H9 (cell line): ENCODE measurements at regions not wholly inside any gene's neighbourhood (a gene's known extent, or its start where the extent isn't known, plus 50 kb on each side); places are given as distances from the start of the nearest gene placed in this dataset.

Experiments used
- DNase-seq: peaks from one replicate; pipeline ENCODE4 v3.0.0-alpha.2; 2017
- H2AFZ ChIP-seq: one replicate; pipeline ENCODE4 v1.6.1; 2013; ENCODE audit warnings: mild to moderate bottlenecking, low read length, control low read depth, moderate library complexity
- H2AK5ac ChIP-seq: 2 replicates; pipeline ENCODE4 v1.6.1; 2013; ENCODE audit warnings: low read length, control low read depth, mixed read lengths; ENCODE audit not compliant: insufficient read length
- H2BK120ac ChIP-seq: one replicate; pipeline ENCODE4 v1.6.1; 2013; ENCODE audit warnings: low read depth, mild to moderate bottlenecking, low read length, control low read depth, inconsistent platforms; ENCODE audit not compliant: poor library complexity, severe bottlenecking
- H2BK12ac ChIP-seq: 2 replicates; pipeline ENCODE4 v1.6.1; 2013; ENCODE audit warnings: low read length, control low read depth, mixed read lengths, low read depth; ENCODE audit not compliant: insufficient read length
- H2BK15ac ChIP-seq: 2 replicates; pipeline ENCODE4 v1.6.1; 2013; ENCODE audit warnings: low read depth, low read length, control low read depth
- H2BK20ac ChIP-seq: one replicate; pipeline ENCODE4 v1.6.1; 2013; ENCODE audit warnings: low read depth, mild to moderate bottlenecking, low read length, control low read depth, inconsistent platforms; ENCODE audit not compliant: poor library complexity, severe bottlenecking
- H2BK5ac ChIP-seq: 2 replicates; pipeline ENCODE4 v1.6.1; 2013; ENCODE audit warnings: low read length, control low read depth, mixed read lengths; ENCODE audit not compliant: insufficient read length
- H3K14ac ChIP-seq: 2 replicates; pipeline ENCODE4 v1.6.1; 2013; ENCODE audit warnings: low read length, control low read depth; ENCODE audit not compliant: insufficient read depth
- H3K18ac ChIP-seq: 2 replicates; pipeline ENCODE4 v1.6.1; 2013; ENCODE audit warnings: low read depth, mild to moderate bottlenecking, mixed read lengths, low read length, control low read depth; ENCODE audit not compliant: insufficient read length
- H3K23ac ChIP-seq: 2 replicates; pipeline ENCODE4 v1.6.1; 2013; ENCODE audit warnings: low read length, control low read depth, mixed read lengths, low read depth; ENCODE audit not compliant: insufficient read length
- H3K23me2 ChIP-seq: 2 replicates; pipeline ENCODE4 v1.6.1; 2013; ENCODE audit warnings: low read depth, mild to moderate bottlenecking, mixed read lengths, low read length, control low read depth; ENCODE audit not compliant: insufficient read length, poor library complexity, severe bottlenecking
- H3K27ac ChIP-seq: 2 replicates; pipeline ENCODE4 v1.5.1; 2013; ENCODE audit warnings: low read length, control low read depth, mixed read lengths, low read depth; ENCODE audit not compliant: insufficient read length
- H3K27me3 ChIP-seq: 2 replicates; pipeline ENCODE4 v1.6.1; 2013; ENCODE audit warnings: low read length, control low read depth, inconsistent platforms; ENCODE audit not compliant: insufficient read depth
- H3K4ac ChIP-seq: 2 replicates; pipeline ENCODE4 v1.6.1; 2013; ENCODE audit warnings: low read depth, mild to moderate bottlenecking, control low read depth, inconsistent platforms, low read length, moderate library complexity
- H3K4me1 ChIP-seq: 2 replicates; pipeline ENCODE4 v1.6.1; 2013; ENCODE audit warnings: low read length, control low read depth, inconsistent platforms; ENCODE audit not compliant: insufficient read depth
- H3K4me2 ChIP-seq: 2 replicates; pipeline ENCODE4 v1.6.1; 2013; ENCODE audit warnings: low read length, control low read depth, mixed read lengths; ENCODE audit not compliant: insufficient read length, insufficient read depth
- H3K56ac ChIP-seq: 2 replicates; pipeline ENCODE4 v1.6.1; 2013; ENCODE audit warnings: low read depth, mild to moderate bottlenecking, mixed read lengths, low read length, control low read depth; ENCODE audit not compliant: insufficient read length
- H3K79me1 ChIP-seq: 2 replicates; pipeline ENCODE4 v1.6.1; 2013; ENCODE audit warnings: low read depth, mild to moderate bottlenecking, moderate library complexity, low read length, control low read depth, inconsistent platforms; ENCODE audit not compliant: insufficient read depth, poor library complexity, severe bottlenecking
- H3K79me2 ChIP-seq: 2 replicates; pipeline ENCODE4 v1.6.1; 2013; ENCODE audit warnings: low read length, control low read depth, inconsistent platforms; ENCODE audit not compliant: insufficient read depth
- H3K9ac ChIP-seq: 2 replicates; pipeline ENCODE4 v1.6.1; 2013; ENCODE audit warnings: low read length, control low read depth, mixed read lengths; ENCODE audit not compliant: insufficient read length; ENCODE audit errors: extremely low read depth
- H3K9me3 ChIP-seq: one replicate; pipeline ENCODE4 v1.6.1; 2013; ENCODE audit warnings: low read depth, low read length, inconsistent platforms; ENCODE audit not compliant: control insufficient read depth
- H3T11ph ChIP-seq: one replicate; pipeline ENCODE4 v1.6.1; 2013; ENCODE audit warnings: mild to moderate bottlenecking, low read length, control low read depth, inconsistent platforms
- H4K20me1 ChIP-seq: one replicate; pipeline ENCODE4 v1.6.1; 2013; ENCODE audit not compliant: control insufficient read depth, insufficient read length, insufficient read depth
- H4K5ac ChIP-seq: 2 replicates; pipeline ENCODE4 v1.6.1; 2013; ENCODE audit warnings: low read depth, mild to moderate bottlenecking, mixed read lengths, low read length, control low read depth; ENCODE audit not compliant: insufficient read length
- H4K8ac ChIP-seq: replicated peaks from 2 replicates; pipeline ENCODE4 v1.6.1; 2013; ENCODE audit warnings: low read length, control low read depth, mixed read lengths, low read depth; ENCODE audit not compliant: insufficient read length
- H4K91ac ChIP-seq: 2 replicates; pipeline ENCODE4 v1.6.1; 2013; ENCODE audit warnings: low read depth, mild to moderate bottlenecking, moderate library complexity, mixed read lengths, low read length, control low read depth; ENCODE audit not compliant: insufficient read length
- H3K27ac Mint-ChIP-seq, 3 experiments: 2 replicates in 2 of 3; 3 replicates in 1 of 3; pipeline ENCODE4 v1.8.0; 2020 to 2021; ENCODE audit warnings: mixed read lengths in 3 of 3, mild to moderate bottlenecking in 1 of 3, moderate library complexity in 1 of 3
- H3K27me3 Mint-ChIP-seq: 2 replicates; pipeline ENCODE4 v1.8.0; 2021; ENCODE audit warnings: low read depth, mild to moderate bottlenecking, moderate library complexity, mixed read lengths
- H3K36me3 Mint-ChIP-seq, 3 experiments: 2 replicates in 2 of 3; 3 replicates in 1 of 3; pipeline ENCODE4 v1.8.0; 2020 to 2021; ENCODE audit warnings: low read depth in 3 of 3, mixed read lengths in 3 of 3; ENCODE audit not compliant: insufficient read depth in 1 of 3
- H3K4me1 Mint-ChIP-seq, 2 experiments: 2 replicates each; pipeline ENCODE4 v1.8.0; 2020; ENCODE audit warnings: mixed read lengths in 2 of 2
- H3K4me3 Mint-ChIP-seq, 2 experiments: 2 replicates in 1 of 2; 3 replicates in 1 of 2; pipeline ENCODE4 v1.8.0; 2020 to 2021; ENCODE audit warnings: mild to moderate bottlenecking in 2 of 2, mixed read lengths in 2 of 2, moderate library complexity in 1 of 2
- H3K9me3 Mint-ChIP-seq, 2 experiments: 2 replicates in 1 of 2; 3 replicates in 1 of 2; pipeline ENCODE4 v1.8.0; 2020; ENCODE audit warnings: mild to moderate bottlenecking in 2 of 2, mixed read lengths in 2 of 2, moderate library complexity in 1 of 2
- WGBS: extraction: QIAGEN DNeasy Blood & Tissue Kit; methylation state at CpG from one replicate; pipeline ENCODE4 v1.1.7; 2013; ENCODE audit warnings: missing lambda C conversion rate, low lambda C conversion rate, mixed read lengths; ENCODE audit not compliant: insufficient read length; ENCODE audit errors: extremely low coverage; 5-methylcytosine and 5-hydroxymethylcytosine counted together
- TF ChIP-seq, protein P1 (sequence below): fragments of 200-600 bp; sonication (generic); conservative IDR thresholded peaks from 3 replicates; pipeline ENCODE4 v1.8.0; 2021; ENCODE audit warnings: antibody characterized with exemption, mild to moderate bottlenecking

DNA sequence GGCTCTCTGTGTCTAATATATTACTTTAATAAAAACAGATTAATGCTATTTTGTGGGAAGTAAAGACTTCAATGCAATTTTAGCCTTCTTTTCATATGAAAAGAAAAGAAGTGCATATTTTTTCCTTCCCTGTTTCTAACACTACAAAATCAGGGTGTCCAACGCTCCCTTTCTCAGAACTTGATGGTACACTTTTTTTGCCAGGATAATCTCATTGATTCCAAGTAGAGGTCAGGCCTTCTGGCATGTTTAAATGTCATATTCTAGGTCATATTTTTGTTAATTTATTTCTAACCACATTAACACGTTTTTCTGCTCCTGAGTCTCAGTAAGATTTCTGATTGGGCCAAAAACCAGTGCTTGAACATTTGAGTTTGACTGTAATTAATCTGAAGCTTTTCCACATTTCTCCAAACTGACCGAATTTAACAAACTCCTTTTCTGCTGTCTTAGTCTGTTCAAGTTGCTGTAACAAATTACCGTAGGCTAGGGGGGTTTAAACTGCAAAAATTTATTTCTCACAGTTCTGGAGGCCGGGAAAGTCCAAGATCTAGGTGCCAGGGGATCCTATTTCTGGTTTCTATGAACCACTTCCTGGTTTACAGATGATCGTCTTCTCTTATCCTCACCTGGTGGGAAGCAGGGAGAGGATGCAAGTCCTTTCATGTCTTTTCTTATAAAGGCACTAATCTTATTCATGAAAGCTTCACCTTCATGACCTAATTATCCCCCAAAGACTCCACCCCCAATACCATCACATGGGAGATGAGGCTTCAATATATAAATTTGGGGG lies 63.2 kb upstream of the ELL2 start:
- Histone ChIP-seq H3K27me3 (no peaks in the 10 kb centered on the region), H3K56ac (no peak overlapping the region), H3K79me1 (no peaks in the 10 kb centered on the region), H3K9me3 (no peaks in the 10 kb centered on the region), H2AK5ac (no peak overlapping the region), H3K23ac (no peak overlapping the region), H3K23me2 (no peaks in the 10 kb centered on the region), H3K4ac (no peak overlapping the region), H3T11ph (no peak overlapping the region), H4K91ac (no peak overlapping the region), H3K14ac (no peak overlapping the region), H3K27ac (no peak overlapping the region), H3K4me2 (no peak overlapping the region), H4K5ac (no peak overlapping the region), H2BK20ac (no peak overlapping the region), H3K9ac (no peak overlapping the region), H3K4me1 (no peaks in the 10 kb centered on the region), H3K18ac (no peak overlapping the region), H2BK12ac (no peak overlapping the region), H2BK120ac (no peak overlapping the region), H2BK5ac (no peak overlapping the region), H2AFZ (peak overlapping the region; percentile 50), H4K20me1 (no peaks in the 10 kb centered on the region), H4K8ac (no peak overlapping the region), H2BK15ac (no peak overlapping the region), H3K79me2 (no peaks in the 10 kb centered on the region)
- H3K27me3 Mint-ChIP-seq = no peaks in the 10 kb centered on the region
- peak overlapping the region in 1 of 3 experiments; percentile 25; a peak in 1 of 7 replicates for H3K27ac Mint-ChIP-seq
- H3K36me3 Mint-ChIP-seq = no peaks in the 10 kb centered on the region
- TF ChIP-seq, protein P1, sequence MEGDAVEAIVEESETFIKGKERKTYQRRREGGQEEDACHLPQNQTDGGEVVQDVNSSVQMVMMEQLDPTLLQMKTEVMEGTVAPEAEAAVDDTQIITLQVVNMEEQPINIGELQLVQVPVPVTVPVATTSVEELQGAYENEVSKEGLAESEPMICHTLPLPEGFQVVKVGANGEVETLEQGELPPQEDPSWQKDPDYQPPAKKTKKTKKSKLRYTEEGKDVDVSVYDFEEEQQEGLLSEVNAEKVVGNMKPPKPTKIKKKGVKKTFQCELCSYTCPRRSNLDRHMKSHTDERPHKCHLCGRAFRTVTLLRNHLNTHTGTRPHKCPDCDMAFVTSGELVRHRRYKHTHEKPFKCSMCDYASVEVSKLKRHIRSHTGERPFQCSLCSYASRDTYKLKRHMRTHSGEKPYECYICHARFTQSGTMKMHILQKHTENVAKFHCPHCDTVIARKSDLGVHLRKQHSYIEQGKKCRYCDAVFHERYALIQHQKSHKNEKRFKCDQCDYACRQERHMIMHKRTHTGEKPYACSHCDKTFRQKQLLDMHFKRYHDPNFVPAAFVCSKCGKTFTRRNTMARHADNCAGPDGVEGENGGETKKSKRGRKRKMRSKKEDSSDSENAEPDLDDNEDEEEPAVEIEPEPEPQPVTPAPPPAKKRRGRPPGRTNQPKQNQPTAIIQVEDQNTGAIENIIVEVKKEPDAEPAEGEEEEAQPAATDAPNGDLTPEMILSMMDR = no peak
- H3K4me3 Mint-ChIP-seq = no peak overlapping the region
- DNase-seq = no peak
- no CpG with 5 or more reads among the region's 6 CpGs for WGBS
- H3K9me3 Mint-ChIP-seq = 0 out of 5 replicates have a peak, but pooled peaks cover 0 to 3% of the 10 kb centered on the region in 2 experiments
- 0 out of 4 replicates have a peak, but pooled peaks cover 0 to 4% of the 10 kb centered on the region in 2 experiments for H3K4me1 Mint-ChIP-seq
